H1 (cell line): ENCODE measurements at regions not wholly inside any gene's neighbourhood (a gene's known extent, or its start where the extent isn't known, plus 50 kb on each side); places are given as distances from the start of the nearest gene placed in this dataset.

Experiments used
- ASH2L ChIP-seq: fragments of 200-600, 300-600 bp; sonication (generic); IDR thresholded peaks from one replicate; pipeline ENCODE4 v1.7.1; 2017; ENCODE audit warnings: low read length
- BCL11A ChIP-seq, 2 experiments: IDR thresholded peaks; one replicate each; pipeline ENCODE4 v1.6.1; 2011; ENCODE audit warnings: low read depth in 2 of 2, low read length in 2 of 2, mild to moderate bottlenecking in 2 of 2
- E2F6 ChIP-seq: IDR thresholded peaks from 2 replicates; pipeline ENCODE4 v1.6.1; 2012; ENCODE audit warnings: inconsistent platforms
- MAX ChIP-seq: IDR thresholded peaks from 2 replicates; pipeline ENCODE4 v1.6.1; 2012; ENCODE audit warnings: inconsistent platforms
- POLR2A ChIP-seq, 2 experiments: IDR thresholded peaks; 1 replicate in 1 of 2; 2 replicates in 1 of 2; pipeline ENCODE4 v1.6.1; 2011; ENCODE audit warnings: low read depth in 2 of 2, low read length in 2 of 2, mild to moderate bottlenecking in 2 of 2; ENCODE audit errors: control extremely low read depth in 1 of 2
- SP2 ChIP-seq: IDR thresholded peaks from 2 replicates; pipeline ENCODE4 v1.6.1; 2012; ENCODE audit warnings: mild to moderate bottlenecking, low read length, inconsistent platforms
- SRF ChIP-seq: IDR thresholded peaks from 2 replicates; pipeline ENCODE4 v1.6.1; 2011; ENCODE audit warnings: mild to moderate bottlenecking, low read depth, low read length, moderate library complexity
- TBP ChIP-seq: IDR thresholded peaks from 2 replicates; pipeline ENCODE4 v1.6.1; 2011; ENCODE audit warnings: low read depth, low read length, improper control_type of control experiment
- ZNF274 ChIP-seq: IDR thresholded peaks from 2 replicates; pipeline ENCODE4 v1.7.0; 2012; ENCODE audit warnings: low read length, borderline replicate concordance; ENCODE audit errors: extremely low read depth

GRCh38 chr2:81974216-81974615 is 1669.7 kb upstream of the LRRTM1 start (continued):
- no peak for TF ChIP-seq ZNF274
- no peak for TF ChIP-seq TBP
- no peak for TF ChIP-seq ASH2L
- TF ChIP-seq E2F6 = no peak
- TF ChIP-seq SRF = no peak
- no peak for TF ChIP-seq MAX
- no peak for TF ChIP-seq BCL11A (IDR thresholded peaks at IDR 0.05; ENCODE audit: low read depth in 2 of 2, low read length in 2 of 2)
- no peak for TF ChIP-seq SP2
- TF ChIP-seq POLR2A (IDR thresholded peaks at IDR 0.05; ENCODE audit: control extremely low read depth in 1 of 2, low read depth in 2 of 2, low read length in 2 of 2) = no peak
